ENCODE measurements at regions not wholly inside any gene's neighbourhood (a gene's known extent, or its start where the extent isn't known, plus 50 kb on each side); places are given as distances from the start of the nearest gene placed in this dataset.

DNA sequence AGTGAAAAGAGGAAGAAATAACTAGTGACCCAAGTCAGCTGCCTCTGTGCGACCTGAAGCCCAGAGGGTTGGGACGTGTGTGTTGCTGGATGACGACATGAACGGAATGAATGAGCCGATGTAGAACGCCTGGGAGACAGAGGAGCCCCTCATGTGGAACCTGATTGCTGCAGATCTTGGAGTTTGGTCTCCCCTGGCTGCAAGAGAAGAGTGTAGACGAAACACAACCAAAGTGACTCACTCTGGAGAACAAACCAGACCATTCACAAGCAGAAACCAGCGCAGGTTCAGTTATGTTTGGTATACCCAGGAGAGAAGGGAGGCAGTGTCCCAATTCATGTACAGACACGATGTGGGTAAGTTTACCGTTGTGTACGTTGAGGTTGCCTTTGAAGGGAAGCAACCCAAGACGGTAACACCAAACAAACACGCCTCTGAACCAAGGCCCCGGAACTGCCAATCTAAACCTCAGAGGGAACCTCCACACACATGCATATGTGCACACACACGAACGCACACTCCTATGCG, 265.9 kb downstream of the BMP7 start:
- POLR2A ChIA-PET: no interaction called here
- H3K4me3 ChIP-seq (ENCODE audit: low read depth in 2 of 2, low read length in 2 of 2): no peak overlapping the region
- in situ Hi-C loops (cut with HindIII; ENCODE audit: low pct_unique_long_range_greater_than_20kb, low sequenced_read_pairs) (no loop called here), intact Hi-C loops (cut with micrococcal nuclease; ENCODE audit: unreplicated experiment) (no loop called here)
- 0 out of 2 replicates have a peak, but pooled peaks cover 3% of the 10 kb centered on the region for H3K4me1 ChIP-seq (ENCODE audit: control insufficient read depth, insufficient read depth, low read length)
- peaks cover 11% of the 10 kb centered on the region; the same call in 1 of the 2 replicates for H3K9me3 ChIP-seq (ENCODE audit: control insufficient read depth, insufficient read depth, low read depth, low read length)
- BruUV-seq (replicated peaks): no TSS peak
- no peaks in the 10 kb centered on the region for H3K27me3 ChIP-seq (ENCODE audit: control insufficient read depth, insufficient read depth, low read length)
- ATAC-seq (no peak), DNase-seq (ENCODE audit: low read depth, low spot score) (no peak)
- no peak overlapping the region for H3K27ac ChIP-seq (ENCODE audit: low read length)
- TF ChIP-seq, protein P1, sequence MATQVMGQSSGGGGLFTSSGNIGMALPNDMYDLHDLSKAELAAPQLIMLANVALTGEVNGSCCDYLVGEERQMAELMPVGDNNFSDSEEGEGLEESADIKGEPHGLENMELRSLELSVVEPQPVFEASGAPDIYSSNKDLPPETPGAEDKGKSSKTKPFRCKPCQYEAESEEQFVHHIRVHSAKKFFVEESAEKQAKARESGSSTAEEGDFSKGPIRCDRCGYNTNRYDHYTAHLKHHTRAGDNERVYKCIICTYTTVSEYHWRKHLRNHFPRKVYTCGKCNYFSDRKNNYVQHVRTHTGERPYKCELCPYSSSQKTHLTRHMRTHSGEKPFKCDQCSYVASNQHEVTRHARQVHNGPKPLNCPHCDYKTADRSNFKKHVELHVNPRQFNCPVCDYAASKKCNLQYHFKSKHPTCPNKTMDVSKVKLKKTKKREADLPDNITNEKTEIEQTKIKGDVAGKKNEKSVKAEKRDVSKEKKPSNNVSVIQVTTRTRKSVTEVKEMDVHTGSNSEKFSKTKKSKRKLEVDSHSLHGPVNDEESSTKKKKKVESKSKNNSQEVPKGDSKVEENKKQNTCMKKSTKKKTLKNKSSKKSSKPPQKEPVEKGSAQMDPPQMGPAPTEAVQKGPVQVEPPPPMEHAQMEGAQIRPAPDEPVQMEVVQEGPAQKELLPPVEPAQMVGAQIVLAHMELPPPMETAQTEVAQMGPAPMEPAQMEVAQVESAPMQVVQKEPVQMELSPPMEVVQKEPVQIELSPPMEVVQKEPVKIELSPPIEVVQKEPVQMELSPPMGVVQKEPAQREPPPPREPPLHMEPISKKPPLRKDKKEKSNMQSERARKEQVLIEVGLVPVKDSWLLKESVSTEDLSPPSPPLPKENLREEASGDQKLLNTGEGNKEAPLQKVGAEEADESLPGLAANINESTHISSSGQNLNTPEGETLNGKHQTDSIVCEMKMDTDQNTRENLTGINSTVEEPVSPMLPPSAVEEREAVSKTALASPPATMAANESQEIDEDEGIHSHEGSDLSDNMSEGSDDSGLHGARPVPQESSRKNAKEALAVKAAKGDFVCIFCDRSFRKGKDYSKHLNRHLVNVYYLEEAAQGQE (IDR thresholded peaks at IDR 0.05; ENCODE audit: insufficient read depth in 1 of 2, low read depth in 2 of 2, low read length in 1 of 2): no peak
- TF ChIP-seq, protein P2, sequence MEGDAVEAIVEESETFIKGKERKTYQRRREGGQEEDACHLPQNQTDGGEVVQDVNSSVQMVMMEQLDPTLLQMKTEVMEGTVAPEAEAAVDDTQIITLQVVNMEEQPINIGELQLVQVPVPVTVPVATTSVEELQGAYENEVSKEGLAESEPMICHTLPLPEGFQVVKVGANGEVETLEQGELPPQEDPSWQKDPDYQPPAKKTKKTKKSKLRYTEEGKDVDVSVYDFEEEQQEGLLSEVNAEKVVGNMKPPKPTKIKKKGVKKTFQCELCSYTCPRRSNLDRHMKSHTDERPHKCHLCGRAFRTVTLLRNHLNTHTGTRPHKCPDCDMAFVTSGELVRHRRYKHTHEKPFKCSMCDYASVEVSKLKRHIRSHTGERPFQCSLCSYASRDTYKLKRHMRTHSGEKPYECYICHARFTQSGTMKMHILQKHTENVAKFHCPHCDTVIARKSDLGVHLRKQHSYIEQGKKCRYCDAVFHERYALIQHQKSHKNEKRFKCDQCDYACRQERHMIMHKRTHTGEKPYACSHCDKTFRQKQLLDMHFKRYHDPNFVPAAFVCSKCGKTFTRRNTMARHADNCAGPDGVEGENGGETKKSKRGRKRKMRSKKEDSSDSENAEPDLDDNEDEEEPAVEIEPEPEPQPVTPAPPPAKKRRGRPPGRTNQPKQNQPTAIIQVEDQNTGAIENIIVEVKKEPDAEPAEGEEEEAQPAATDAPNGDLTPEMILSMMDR (IDR thresholded peaks at IDR 0.05): no peak
- TF ChIP-seq SIN3A (IDR thresholded peaks at IDR 0.05; ENCODE audit: borderline replicate concordance, insufficient read depth, low read depth, low read length) (no peak), POLR2AphosphoS5 (IDR thresholded peaks at IDR 0.05; ENCODE audit: low read depth, low read length) (no peak), TCF7L2 (IDR thresholded peaks at IDR 0.05; ENCODE audit: low read depth, low read length) (no peak)
- no peaks in the 10 kb centered on the region for H3K36me3 ChIP-seq (ENCODE audit: control insufficient read depth, insufficient read depth, low read length)
- CTCF ChIA-PET: no interaction called here

DNA sequence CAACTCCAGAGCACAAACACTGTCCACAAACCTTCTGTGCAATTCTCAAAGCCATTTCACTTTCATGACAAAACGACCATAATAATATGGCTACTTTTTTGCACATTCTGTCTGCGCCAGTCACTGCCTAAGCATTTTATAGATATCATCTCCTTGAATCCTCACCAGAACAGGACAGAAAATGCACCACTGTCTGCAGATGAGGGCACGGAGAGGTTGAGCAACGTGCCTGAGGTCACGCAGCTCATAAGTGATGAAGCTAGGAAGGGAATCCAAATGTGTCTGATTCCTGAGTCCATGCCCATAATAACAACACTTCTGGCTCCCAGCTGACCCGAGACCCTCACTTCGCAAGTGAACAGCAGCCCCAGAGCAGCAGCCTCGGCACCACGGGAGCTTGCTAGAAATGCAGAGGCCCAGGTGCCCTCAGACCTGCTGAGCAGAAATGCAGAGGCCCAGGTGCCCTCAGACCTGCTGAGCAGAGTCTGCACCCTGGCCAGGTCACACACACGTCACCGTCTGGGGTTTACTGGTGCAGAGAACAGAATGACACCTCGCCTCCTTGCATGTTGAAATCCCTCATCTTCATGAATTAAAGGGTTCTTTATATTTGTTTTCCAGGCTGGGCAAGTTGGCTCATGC, 265.2 kb downstream of the BMP7 start:
- CTCF ChIA-PET: no interaction called here

More for the DNA sequence above, 265.2 kb downstream of the BMP7 start:
- TF ChIP-seq SIN3A (IDR thresholded peaks at IDR 0.05; ENCODE audit: borderline replicate concordance, insufficient read depth, low read depth, low read length) (no peak), POLR2AphosphoS5 (IDR thresholded peaks at IDR 0.05; ENCODE audit: low read depth, low read length) (no peak), TCF7L2 (IDR thresholded peaks at IDR 0.05; ENCODE audit: low read depth, low read length) (no peak)
- TF ChIP-seq, protein P1 (IDR thresholded peaks at IDR 0.05; ENCODE audit: insufficient read depth in 1 of 2, low read depth in 2 of 2, low read length in 1 of 2): no peak
- TF ChIP-seq, protein P2 (IDR thresholded peaks at IDR 0.05): no peak
- intact Hi-C loops (cut with micrococcal nuclease; ENCODE audit: unreplicated experiment) (no loop called here), in situ Hi-C loops (cut with HindIII; ENCODE audit: low pct_unique_long_range_greater_than_20kb, low sequenced_read_pairs) (no loop called here)
- H3K9me3 ChIP-seq (ENCODE audit: control insufficient read depth, insufficient read depth, low read depth, low read length): peaks cover 11% of the 10 kb centered on the region; the same call in 1 of the 2 replicates
- ATAC-seq: no peak
- H3K4me1 ChIP-seq (ENCODE audit: control insufficient read depth, insufficient read depth, low read length): no peaks in the 10 kb centered on the region
- DNase-seq (ENCODE audit: low read depth, low spot score): no peak
- POLR2A ChIA-PET: no interaction called here
- H3K27ac ChIP-seq (ENCODE audit: low read length): no peak overlapping the region
- H3K27me3 ChIP-seq (ENCODE audit: control insufficient read depth, insufficient read depth, low read length): no peaks in the 10 kb centered on the region
- H3K4me3 ChIP-seq (ENCODE audit: low read depth in 2 of 2, low read length in 2 of 2): no peak overlapping the region
- no TSS peak for BruUV-seq (replicated peaks)
- no peaks in the 10 kb centered on the region for H3K36me3 ChIP-seq (ENCODE audit: control insufficient read depth, insufficient read depth, low read length)
